Adrenal gland (tissue), 9 donors: ENCODE measurements at regions not wholly inside any gene's neighbourhood (a gene's known extent, or its start where the extent isn't known, plus 50 kb on each side); places are given as distances from the start of the nearest gene placed in this dataset.

Experiments used
- DNase-seq, 7 donors: peaks; one replicate each; pipeline ENCODE4 v3.0.0-alpha.2; 2019 to 2020
- H3K27ac ChIP-seq, 5 donors: fragments of 200-600 bp; sonication (generic) in 4 of 5; 1 replicate in 3 of 5; 2 replicates in 2 of 5; pipeline versions ENCODE4 v1.5.1 to v1.8.0; 2016 to 2020; ENCODE audit warnings: mild to moderate bottlenecking in 1 of 5
- H3K27me3 ChIP-seq: fragments of 200-600 bp; 2 replicates; pipeline ENCODE4 v1.8.0; 2021
- H3K36me3 ChIP-seq, 2 donors: fragments of 200-600 bp; replicated peaks in 1 of 2; 1 replicate in 1 of 2; 2 replicates in 1 of 2; pipeline versions ENCODE4 v1.5.1 to v1.8.0; 2018 to 2022
- H3K4me1 ChIP-seq, 2 donors: fragments of 200-600 bp; replicated peaks in 1 of 2; 1 replicate in 1 of 2; 2 replicates in 1 of 2; pipeline versions ENCODE4 v1.5.1 to v1.8.0; 2018 to 2021
- H3K4me3 ChIP-seq, 4 donors: fragments of 200-600 bp; sonication (generic) in 3 of 4; one replicate each; pipeline ENCODE4 v1.5.1; 2016 to 2018
- H3K9me3 ChIP-seq, 3 donors: fragments of 200-600 bp; sonication (generic) in 1 of 3; replicated peaks in 1 of 3; 1 replicate in 2 of 3; 2 replicates in 1 of 3; pipeline versions ENCODE4 v1.5.1 to v1.8.0; 2016 to 2021
- CTCF ChIP-seq, 6 experiments: fragments of 450-650 bp in 4 of 6; fragments of 200-600 bp in 2 of 6; sonication (generic) in 1 of 6; IDR thresholded peaks; 1 replicate in 5 of 6; 2 replicates in 1 of 6; pipeline versions ENCODE4 v1.5.1 to v1.8.0; 2016 to 2021; ENCODE audit warnings: antibody characterized with exemption in 6 of 6, mild to moderate bottlenecking in 2 of 6, moderate library complexity in 1 of 6
- POLR2A ChIP-seq, 2 donors: fragments of 450-650 bp; IDR thresholded peaks; one replicate each; pipeline ENCODE4 v1.6.1; 2017; ENCODE audit warnings: antibody characterized with exemption in 2 of 2, mild to moderate bottlenecking in 2 of 2, moderate library complexity in 1 of 2
- WGBS, 4 donors: extraction: QIAGEN DNeasy Blood & Tissue Kit in 2 of 4; methylation state at CpG; one replicate each; pipeline versions ENCODE4 v1.1.5 to v1.1.7; 2013 to 2017; 5-methylcytosine and 5-hydroxymethylcytosine counted together
- intact Hi-C, 2 donors: fragments of 100-400 bp; cut with DNase I; formaldehyde crosslinking; loops; one replicate each; pipeline versions ENCODE4 v1.14.1 to v1.15.0; 2022 to 2023
- donor health status: healthy with polysubstance abuse.
- donor health status: Bipolar disorder and iron deficiency.
- donor health status: DM: yes; HTN: yes; CAD: no.
- donor health status: DM: no; HTN: no; CAD: no.
- donor health status: DM: no; HTN: no; CAD: no.

- intact Hi-C loops: no loop called here
- no peak for TF ChIP-seq CTCF (IDR thresholded peaks at IDR 0.05)
- no peak for TF ChIP-seq POLR2A (IDR thresholded peaks at IDR 0.05)
- Histone ChIP-seq H3K27ac (no peak overlapping the region), H3K27me3 (no peaks in the 10 kb centered on the region), H3K4me3 (no peak overlapping the region), H3K36me3 (no peaks in the 10 kb centered on the region), H3K4me1 (no peaks in the 10 kb centered on the region), H3K9me3 (no peaks in the 10 kb centered on the region)
- DNase-seq: peak in 5 of 7 donors; percentile 23 to 76 (median 45)
These were observed 581.8 kb upstream of the C9orf72 start for GRCh38 chr9:28155067-28155466.

- H3K27me3 ChIP-seq: no peaks in the 10 kb centered on the region
- H3K4me3 ChIP-seq: no peak overlapping the region
- no peak overlapping the region for H3K27ac ChIP-seq
- TF ChIP-seq CTCF (IDR thresholded peaks at IDR 0.05) (no peak), POLR2A (IDR thresholded peaks at IDR 0.05) (no peak)
- no peaks in the 10 kb centered on the region for H3K36me3 ChIP-seq
- DNase-seq: no peak
- intact Hi-C loops: no loop called here
- no peaks in the 10 kb centered on the region for H3K4me1 ChIP-seq
- WGBS, 4 donors: 56 to 82% (median 71%) methylated on average over 2 of the region's 2 CpGs
- H3K9me3 ChIP-seq: no peaks in the 10 kb centered on the region
These were observed 582.4 kb upstream of the C9orf72 start for GRCh38 chr9:28155671-28156070.

GRCh38 chr9:28158451-28158850 lies 585.2 kb upstream of the C9orf72 start:
- H3K9me3 ChIP-seq: no peaks in the 10 kb centered on the region
- no peak overlapping the region for H3K4me3 ChIP-seq
- TF ChIP-seq POLR2A (IDR thresholded peaks at IDR 0.05): no peak
- TF ChIP-seq CTCF (IDR thresholded peaks at IDR 0.05): no peak
- intact Hi-C loops: no loop called here
- WGBS, 4 donors: 83 to 100% (median 89%) methylated on average over 1 of the region's 1 CpG
- H3K36me3 ChIP-seq: no peaks in the 10 kb centered on the region
- H3K27me3 ChIP-seq: no peaks in the 10 kb centered on the region
- no peak overlapping the region for H3K27ac ChIP-seq
- no peak for DNase-seq
- H3K4me1 ChIP-seq: no peaks in the 10 kb centered on the region

- no peak for TF ChIP-seq CTCF (IDR thresholded peaks at IDR 0.05)
- TF ChIP-seq POLR2A (IDR thresholded peaks at IDR 0.05): no peak
- intact Hi-C loops: no loop called here
- no peak for DNase-seq
- no peak overlapping the region for H3K4me3 ChIP-seq
- H3K4me1 ChIP-seq: no peaks in the 10 kb centered on the region
- no peaks in the 10 kb centered on the region for H3K36me3 ChIP-seq
- no peaks in the 10 kb centered on the region for H3K9me3 ChIP-seq
- WGBS, 4 donors: 64 to 74% (median 66%) methylated on average over 3 of the region's 3 CpGs
- no peaks in the 10 kb centered on the region for H3K27me3 ChIP-seq
- no peak overlapping the region for H3K27ac ChIP-seq
These were observed 590.3 kb upstream of the C9orf72 start for GRCh38 chr9:28163619-28164018.
